ENCODE measurements at regions not wholly inside any gene's neighbourhood (a gene's known extent, or its start where the extent isn't known, plus 50 kb on each side); places are given as distances from the start of the nearest gene placed in this dataset.

DNA sequence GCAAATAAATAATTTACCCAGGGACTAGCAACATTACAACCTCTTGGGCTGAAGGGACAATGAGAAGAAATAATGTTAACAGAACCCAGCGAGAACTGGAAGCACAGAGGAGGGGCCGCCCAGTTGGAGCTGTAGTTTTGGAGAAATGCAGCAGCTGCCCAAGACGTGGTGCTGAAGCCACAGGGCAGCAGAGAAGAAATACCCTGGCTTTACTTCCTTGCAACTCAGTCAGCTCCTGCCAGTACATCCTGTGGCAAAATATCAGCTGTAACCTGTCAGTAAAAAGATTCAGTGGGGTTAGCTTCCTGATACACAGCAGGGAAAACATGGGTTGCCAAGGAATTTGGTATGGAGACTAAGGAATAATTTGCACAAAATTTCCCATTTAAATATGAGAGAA lies 283.6 kb upstream of the USP25 start (continued):
- TF ChIP-seq, protein P1, sequence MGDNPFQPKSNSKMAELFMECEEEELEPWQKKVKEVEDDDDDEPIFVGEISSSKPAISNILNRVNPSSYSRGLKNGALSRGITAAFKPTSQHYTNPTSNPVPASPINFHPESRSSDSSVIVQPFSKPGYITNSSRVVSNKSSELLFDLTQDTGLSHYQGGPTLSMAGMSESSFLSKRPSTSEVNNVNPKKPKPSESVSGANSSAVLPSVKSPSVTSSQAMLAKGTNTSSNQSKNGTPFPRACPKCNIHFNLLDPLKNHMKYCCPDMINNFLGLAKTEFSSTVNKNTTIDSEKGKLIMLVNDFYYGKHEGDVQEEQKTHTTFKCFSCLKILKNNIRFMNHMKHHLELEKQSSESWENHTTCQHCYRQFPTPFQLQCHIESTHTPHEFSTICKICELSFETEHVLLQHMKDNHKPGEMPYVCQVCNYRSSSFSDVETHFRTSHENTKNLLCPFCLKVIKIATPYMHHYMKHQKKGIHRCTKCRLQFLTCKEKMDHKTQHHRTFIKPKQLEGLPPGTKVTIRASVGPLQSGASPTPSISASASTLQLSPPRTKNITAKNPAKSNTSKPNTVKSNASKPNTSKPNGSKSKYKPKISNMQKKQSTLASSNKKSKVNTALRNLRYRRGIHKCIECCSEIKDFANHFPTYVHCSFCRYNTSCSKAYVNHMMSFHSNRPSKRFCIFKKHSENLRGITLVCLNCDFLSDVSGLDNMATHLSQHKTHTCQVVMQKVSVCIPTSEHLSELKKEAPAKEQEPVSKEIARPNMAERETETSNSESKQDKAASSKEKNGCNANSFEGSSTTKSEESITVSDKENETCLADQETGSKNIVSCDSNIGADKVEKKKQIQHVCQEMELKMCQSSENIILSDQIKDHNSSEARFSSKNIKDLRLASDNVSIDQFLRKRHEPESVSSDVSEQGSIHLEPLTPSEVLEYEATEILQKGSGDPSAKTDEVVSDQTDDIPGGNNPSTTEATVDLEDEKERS (tag by site-specific recombination; IDR thresholded peaks at IDR 0.05), result no peak
- TF ChIP-seq ZNF501 (tag by site-specific recombination; IDR thresholded peaks at IDR 0.05) (no peak), ZSCAN30 (tag by site-specific recombination; IDR thresholded peaks at IDR 0.05) (no peak), ZNF433 (tag by site-specific recombination; IDR thresholded peaks at IDR 0.05; ENCODE audit: low read depth) (no peak), ZNF549 (tag by site-specific recombination; IDR thresholded peaks at IDR 0.05) (no peak), ZNF837 (tag by site-specific recombination; IDR thresholded peaks at IDR 0.05) (no peak), BCL11B (tag by site-specific recombination; IDR thresholded peaks at IDR 0.05; ENCODE audit: low read depth) (no peak), KLF8 (tag by site-specific recombination; IDR thresholded peaks at IDR 0.05) (no peak), GLIS2 (tag by site-specific recombination; IDR thresholded peaks at IDR 0.05) (no peak)
- TF ChIP-seq, protein P2, sequence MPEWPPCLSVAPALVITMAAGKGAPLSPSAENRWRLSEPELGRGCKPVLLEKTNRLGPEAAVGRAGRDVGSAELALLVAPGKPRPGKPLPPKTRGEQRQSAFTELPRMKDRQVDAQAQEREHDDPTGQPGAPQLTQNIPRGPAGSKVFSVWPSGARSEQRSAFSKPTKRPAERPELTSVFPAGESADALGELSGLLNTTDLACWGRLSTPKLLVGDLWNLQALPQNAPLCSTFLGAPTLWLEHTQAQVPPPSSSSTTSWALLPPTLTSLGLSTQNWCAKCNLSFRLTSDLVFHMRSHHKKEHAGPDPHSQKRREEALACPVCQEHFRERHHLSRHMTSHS (tag by site-specific recombination; IDR thresholded peaks at IDR 0.05), result no peak
- TF ChIP-seq, protein P3, sequence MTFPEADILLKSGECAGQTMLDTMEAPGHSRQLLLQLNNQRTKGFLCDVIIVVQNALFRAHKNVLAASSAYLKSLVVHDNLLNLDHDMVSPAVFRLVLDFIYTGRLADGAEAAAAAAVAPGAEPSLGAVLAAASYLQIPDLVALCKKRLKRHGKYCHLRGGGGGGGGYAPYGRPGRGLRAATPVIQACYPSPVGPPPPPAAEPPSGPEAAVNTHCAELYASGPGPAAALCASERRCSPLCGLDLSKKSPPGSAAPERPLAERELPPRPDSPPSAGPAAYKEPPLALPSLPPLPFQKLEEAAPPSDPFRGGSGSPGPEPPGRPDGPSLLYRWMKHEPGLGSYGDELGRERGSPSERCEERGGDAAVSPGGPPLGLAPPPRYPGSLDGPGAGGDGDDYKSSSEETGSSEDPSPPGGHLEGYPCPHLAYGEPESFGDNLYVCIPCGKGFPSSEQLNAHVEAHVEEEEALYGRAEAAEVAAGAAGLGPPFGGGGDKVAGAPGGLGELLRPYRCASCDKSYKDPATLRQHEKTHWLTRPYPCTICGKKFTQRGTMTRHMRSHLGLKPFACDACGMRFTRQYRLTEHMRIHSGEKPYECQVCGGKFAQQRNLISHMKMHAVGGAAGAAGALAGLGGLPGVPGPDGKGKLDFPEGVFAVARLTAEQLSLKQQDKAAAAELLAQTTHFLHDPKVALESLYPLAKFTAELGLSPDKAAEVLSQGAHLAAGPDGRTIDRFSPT (tag by site-specific recombination; IDR thresholded peaks at IDR 0.05), result no peak

DNA sequence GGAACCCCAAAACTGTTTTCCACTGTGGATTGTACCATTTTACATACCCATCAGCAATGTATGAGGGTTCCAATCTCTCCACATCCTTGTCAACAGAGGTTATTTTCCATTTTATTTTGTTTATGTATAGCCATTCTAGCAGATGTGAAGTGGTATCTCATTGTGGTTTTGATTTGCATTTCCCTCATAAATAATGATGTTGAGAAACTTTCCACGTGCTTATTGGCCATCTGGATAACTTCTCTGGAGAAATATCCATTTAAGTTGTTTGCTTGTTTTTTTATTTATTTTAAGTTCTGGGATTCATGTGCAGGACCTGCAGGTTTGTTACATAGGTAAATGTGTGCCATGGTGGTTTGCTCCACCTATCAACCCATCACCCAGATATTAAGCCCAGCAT lies 280.2 kb upstream of the USP25 start:
- no peaks in the 10 kb centered on the region; the same call in 1 of the 2 replicates for H3K9me3 ChIP-seq (ENCODE audit: control insufficient read depth, insufficient read depth, low read depth, low read length)
- ChIA-PET POLR2A (no interaction called here), CTCF (interaction anchor here (0.9 kb wide), 1 partner anchor 33 kb away, joined by 4 read pairs; no protein-coding TSS in a partner anchor)
- no peaks in the 10 kb centered on the region for H3K4me1 ChIP-seq (ENCODE audit: control insufficient read depth, insufficient read depth, low read length)
- H3K27ac ChIP-seq (ENCODE audit: extremely low read depth, low read depth, low read length), result no peak overlapping the region
- no peak overlapping the region for H3K4me3 ChIP-seq (ENCODE audit: low read depth, low read length)
- no peaks in the 10 kb centered on the region for H3K36me3 ChIP-seq (ENCODE audit: control insufficient read depth in 2 of 2, insufficient read depth in 1 of 2, low read length in 2 of 2)
- TF ChIP-seq ZNF624 (tag by site-specific recombination; IDR thresholded peaks at IDR 0.05), result no peak
- TF ChIP-seq, protein P4, sequence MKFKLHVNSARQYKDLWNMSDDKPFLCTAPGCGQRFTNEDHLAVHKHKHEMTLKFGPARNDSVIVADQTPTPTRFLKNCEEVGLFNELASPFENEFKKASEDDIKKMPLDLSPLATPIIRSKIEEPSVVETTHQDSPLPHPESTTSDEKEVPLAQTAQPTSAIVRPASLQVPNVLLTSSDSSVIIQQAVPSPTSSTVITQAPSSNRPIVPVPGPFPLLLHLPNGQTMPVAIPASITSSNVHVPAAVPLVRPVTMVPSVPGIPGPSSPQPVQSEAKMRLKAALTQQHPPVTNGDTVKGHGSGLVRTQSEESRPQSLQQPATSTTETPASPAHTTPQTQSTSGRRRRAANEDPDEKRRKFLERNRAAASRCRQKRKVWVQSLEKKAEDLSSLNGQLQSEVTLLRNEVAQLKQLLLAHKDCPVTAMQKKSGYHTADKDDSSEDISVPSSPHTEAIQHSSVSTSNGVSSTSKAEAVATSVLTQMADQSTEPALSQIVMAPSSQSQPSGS (tag by site-specific recombination; IDR thresholded peaks at IDR 0.05; ENCODE audit: low read depth), result no peak
- TF ChIP-seq SCRT1 (tag by site-specific recombination; IDR thresholded peaks at IDR 0.05; ENCODE audit: borderline replicate concordance), result no peak
- TF ChIP-seq, protein P5, sequence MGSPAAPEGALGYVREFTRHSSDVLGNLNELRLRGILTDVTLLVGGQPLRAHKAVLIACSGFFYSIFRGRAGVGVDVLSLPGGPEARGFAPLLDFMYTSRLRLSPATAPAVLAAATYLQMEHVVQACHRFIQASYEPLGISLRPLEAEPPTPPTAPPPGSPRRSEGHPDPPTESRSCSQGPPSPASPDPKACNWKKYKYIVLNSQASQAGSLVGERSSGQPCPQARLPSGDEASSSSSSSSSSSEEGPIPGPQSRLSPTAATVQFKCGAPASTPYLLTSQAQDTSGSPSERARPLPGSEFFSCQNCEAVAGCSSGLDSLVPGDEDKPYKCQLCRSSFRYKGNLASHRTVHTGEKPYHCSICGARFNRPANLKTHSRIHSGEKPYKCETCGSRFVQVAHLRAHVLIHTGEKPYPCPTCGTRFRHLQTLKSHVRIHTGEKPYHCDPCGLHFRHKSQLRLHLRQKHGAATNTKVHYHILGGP (tag by site-specific recombination; IDR thresholded peaks at IDR 0.05), result no peak
- no peak for TF ChIP-seq ZNF138 (tag by site-specific recombination; IDR thresholded peaks at IDR 0.05; ENCODE audit: borderline replicate concordance)
- no peak for TF ChIP-seq ZNF510 (tag by site-specific recombination; IDR thresholded peaks at IDR 0.05; ENCODE audit: insufficient replicate concordance)
- no peak for TF ChIP-seq ZFP37 (tag by site-specific recombination; IDR thresholded peaks at IDR 0.05)
- TF ChIP-seq ZNF529 (tag by site-specific recombination; IDR thresholded peaks at IDR 0.05; ENCODE audit: insufficient replicate concordance), result no peak
- no peak for TF ChIP-seq ZNF23 (tag by site-specific recombination; IDR thresholded peaks at IDR 0.05; ENCODE audit: borderline replicate concordance)
- no peak for TF ChIP-seq TCF7L2 (IDR thresholded peaks at IDR 0.05; ENCODE audit: borderline replicate concordance, low read depth, low read length)
- no peak for TF ChIP-seq ZNF626 (tag by site-specific recombination; IDR thresholded peaks at IDR 0.05)
- TF ChIP-seq ZNF184 (tag by site-specific recombination; IDR thresholded peaks at IDR 0.05), result no peak
- TF ChIP-seq, protein P6, sequence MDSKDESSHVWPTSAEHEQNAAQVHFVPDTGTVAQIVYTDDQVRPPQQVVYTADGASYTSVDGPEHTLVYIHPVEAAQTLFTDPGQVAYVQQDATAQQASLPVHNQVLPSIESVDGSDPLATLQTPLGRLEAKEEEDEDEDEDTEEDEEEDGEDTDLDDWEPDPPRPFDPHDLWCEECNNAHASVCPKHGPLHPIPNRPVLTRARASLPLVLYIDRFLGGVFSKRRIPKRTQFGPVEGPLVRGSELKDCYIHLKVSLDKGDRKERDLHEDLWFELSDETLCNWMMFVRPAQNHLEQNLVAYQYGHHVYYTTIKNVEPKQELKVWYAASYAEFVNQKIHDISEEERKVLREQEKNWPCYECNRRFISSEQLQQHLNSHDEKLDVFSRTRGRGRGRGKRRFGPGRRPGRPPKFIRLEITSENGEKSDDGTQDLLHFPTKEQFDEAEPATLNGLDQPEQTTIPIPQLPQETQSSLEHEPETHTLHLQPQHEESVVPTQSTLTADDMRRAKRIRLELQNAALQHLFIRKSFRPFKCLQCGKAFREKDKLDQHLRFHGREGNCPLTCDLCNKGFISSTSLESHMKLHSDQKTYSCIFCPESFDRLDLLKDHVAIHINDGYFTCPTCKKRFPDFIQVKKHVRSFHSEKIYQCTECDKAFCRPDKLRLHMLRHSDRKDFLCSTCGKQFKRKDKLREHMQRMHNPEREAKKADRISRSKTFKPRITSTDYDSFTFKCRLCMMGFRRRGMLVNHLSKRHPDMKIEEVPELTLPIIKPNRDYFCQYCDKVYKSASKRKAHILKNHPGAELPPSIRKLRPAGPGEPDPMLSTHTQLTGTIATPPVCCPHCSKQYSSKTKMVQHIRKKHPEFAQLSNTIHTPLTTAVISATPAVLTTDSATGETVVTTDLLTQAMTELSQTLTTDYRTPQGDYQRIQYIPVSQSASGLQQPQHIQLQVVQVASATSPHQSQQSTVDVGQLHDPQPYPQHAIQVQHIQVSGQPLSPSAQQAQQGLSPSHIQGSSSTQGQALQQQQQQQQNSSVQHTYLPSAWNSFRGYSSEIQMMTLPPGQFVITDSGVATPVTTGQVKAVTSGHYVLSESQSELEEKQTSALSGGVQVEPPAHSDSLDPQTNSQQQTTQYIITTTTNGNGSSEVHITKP (tag by site-specific recombination; IDR thresholded peaks at IDR 0.05), result no peak
- no peak for TF ChIP-seq ZNF133 (tag by site-specific recombination; IDR thresholded peaks at IDR 0.05)

Data from HEK293 (cell line).